Mucosa of descending colon (tissue), 3 donors: ENCODE measurements at regions not wholly inside any gene's neighbourhood (a gene's known extent, or its start where the extent isn't known, plus 50 kb on each side); places are given as distances from the start of the nearest gene placed in this dataset.

Experiments used
- ATAC-seq: fragments of 200-7000 bp; cut with Tn5 transposase; one replicate; pipeline ENCODE4 v1.9.1; 2020; ENCODE audit warnings: mild to moderate bottlenecking, moderate library complexity
- DNase-seq, 3 donors: peaks; one replicate each; pipeline ENCODE4 v3.0.0-alpha.2; 2020
- H3K36me3 ChIP-seq: fragments of 200-600 bp; one replicate; pipeline ENCODE4 v1.8.0; 2021; ENCODE audit warnings: low read depth, mild to moderate bottlenecking
- H3K4me1 ChIP-seq: fragments of 200-600 bp; one replicate; pipeline ENCODE4 v1.8.0; 2021; ENCODE audit warnings: low read depth, mild to moderate bottlenecking
- H3K4me3 ChIP-seq: fragments of 200-600 bp; one replicate; pipeline ENCODE4 v1.8.0; 2021; ENCODE audit warnings: mild to moderate bottlenecking
- H3K9me3 ChIP-seq: fragments of 200-600 bp; one replicate; pipeline ENCODE4 v1.8.0; 2021; ENCODE audit warnings: mild to moderate bottlenecking
- intact Hi-C, 2 donors: fragments of 100-400 bp; cut with DNase I in 1 of 2; cut with micrococcal nuclease in 1 of 2; formaldehyde crosslinking; loops; one replicate each; pipeline versions ENCODE4 v1.11.0 to v1.11.1; 2022; cut with DNase I, micrococcal nuclease
- TF ChIP-seq, protein P1 (sequence below): fragments of 200-600 bp; IDR thresholded peaks from one replicate; pipeline ENCODE4 v1.8.0; 2022; ENCODE audit warnings: antibody characterized with exemption, mild to moderate bottlenecking
- donor health status: DM: no; HTN: no; CAD: no; lungs with moderate emphysema.
- donor health status: DM: no; HTN: no; CAD: no.
- donor health status: DM: no; HTN: yes; CAD: no.

DNA sequence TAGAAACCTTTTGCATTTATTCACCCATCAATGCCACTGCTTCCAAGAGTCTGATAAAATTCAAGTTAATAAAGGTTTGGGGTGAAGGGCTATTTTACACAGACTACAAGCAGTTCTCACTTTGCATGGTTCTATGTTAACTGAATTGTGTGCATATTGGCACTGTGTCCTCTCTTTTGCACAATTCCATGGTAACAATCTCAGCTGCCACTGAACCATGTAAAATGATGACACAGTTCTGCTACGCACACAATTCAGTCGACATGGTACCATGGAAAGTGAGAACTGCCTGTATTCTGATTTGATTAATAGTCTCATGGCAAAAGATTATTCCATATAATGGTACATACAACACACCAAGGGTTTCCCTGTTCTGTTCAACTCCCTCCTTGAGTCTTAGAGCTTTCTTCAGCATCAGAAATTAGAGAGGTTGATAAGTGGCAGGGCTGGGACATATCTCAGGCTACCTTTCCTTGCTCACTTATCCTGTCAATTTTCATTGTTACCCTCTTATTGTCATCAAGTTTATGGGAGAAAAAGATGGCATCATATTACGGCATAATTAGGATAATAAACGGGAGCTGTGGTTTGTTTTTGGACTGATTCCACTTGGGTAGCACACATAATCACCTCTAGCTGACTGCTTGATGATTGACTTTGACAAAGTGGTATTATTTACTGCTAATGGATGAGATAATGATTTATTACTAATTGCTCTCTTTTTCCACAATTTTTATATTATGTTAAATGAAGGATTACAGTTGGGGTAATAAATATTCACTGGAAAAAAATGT lies 139.3 kb upstream of the CREB1 start:
- intact Hi-C loops, result no loop called here
- TF ChIP-seq, protein P1, sequence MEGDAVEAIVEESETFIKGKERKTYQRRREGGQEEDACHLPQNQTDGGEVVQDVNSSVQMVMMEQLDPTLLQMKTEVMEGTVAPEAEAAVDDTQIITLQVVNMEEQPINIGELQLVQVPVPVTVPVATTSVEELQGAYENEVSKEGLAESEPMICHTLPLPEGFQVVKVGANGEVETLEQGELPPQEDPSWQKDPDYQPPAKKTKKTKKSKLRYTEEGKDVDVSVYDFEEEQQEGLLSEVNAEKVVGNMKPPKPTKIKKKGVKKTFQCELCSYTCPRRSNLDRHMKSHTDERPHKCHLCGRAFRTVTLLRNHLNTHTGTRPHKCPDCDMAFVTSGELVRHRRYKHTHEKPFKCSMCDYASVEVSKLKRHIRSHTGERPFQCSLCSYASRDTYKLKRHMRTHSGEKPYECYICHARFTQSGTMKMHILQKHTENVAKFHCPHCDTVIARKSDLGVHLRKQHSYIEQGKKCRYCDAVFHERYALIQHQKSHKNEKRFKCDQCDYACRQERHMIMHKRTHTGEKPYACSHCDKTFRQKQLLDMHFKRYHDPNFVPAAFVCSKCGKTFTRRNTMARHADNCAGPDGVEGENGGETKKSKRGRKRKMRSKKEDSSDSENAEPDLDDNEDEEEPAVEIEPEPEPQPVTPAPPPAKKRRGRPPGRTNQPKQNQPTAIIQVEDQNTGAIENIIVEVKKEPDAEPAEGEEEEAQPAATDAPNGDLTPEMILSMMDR, result no peak
- Histone ChIP-seq H3K9me3 (no peaks in the 10 kb centered on the region), H3K4me3 (no peak overlapping the region), H3K36me3 (no peaks in the 10 kb centered on the region), H3K4me1 (no peaks in the 10 kb centered on the region)
- ATAC-seq (no peak), DNase-seq (no peak)

DNA sequence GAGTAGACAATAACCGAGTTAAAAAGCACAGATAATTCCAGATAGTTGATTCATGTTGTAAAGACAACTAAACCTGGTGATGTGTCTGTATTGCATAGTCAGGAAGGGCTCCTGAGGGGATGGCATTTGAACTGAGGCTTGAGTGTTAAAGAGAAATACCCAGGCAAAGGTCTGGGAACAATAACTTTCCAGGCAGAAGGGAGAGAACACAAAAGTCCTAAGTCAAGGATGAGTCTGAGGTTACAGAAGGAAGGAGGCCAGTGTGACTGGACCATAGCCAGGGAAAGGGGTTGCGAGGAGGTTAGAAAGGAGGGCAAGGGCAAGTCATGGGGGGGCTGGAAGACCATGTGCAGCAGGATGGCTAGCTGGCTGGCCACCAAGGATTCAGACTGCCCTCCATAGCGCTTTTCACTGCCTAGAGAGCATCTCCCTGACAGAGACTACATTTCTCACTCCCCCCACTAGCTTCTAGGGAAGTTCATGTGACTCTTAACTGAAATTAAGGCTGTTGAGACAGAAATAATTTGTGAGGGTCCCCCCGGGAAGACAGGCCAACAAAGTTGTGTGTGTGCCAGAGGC lies 135.5 kb upstream of the CREB1 start:
- no peak for DNase-seq
- ATAC-seq, result no peak
- TF ChIP-seq, protein P1, result no peak
- H3K4me3 ChIP-seq, result no peak overlapping the region
- no peaks in the 10 kb centered on the region for H3K36me3 ChIP-seq
- H3K4me1 ChIP-seq, result no peaks in the 10 kb centered on the region
- no peaks in the 10 kb centered on the region for H3K9me3 ChIP-seq
- intact Hi-C loops, result no loop called here

DNA sequence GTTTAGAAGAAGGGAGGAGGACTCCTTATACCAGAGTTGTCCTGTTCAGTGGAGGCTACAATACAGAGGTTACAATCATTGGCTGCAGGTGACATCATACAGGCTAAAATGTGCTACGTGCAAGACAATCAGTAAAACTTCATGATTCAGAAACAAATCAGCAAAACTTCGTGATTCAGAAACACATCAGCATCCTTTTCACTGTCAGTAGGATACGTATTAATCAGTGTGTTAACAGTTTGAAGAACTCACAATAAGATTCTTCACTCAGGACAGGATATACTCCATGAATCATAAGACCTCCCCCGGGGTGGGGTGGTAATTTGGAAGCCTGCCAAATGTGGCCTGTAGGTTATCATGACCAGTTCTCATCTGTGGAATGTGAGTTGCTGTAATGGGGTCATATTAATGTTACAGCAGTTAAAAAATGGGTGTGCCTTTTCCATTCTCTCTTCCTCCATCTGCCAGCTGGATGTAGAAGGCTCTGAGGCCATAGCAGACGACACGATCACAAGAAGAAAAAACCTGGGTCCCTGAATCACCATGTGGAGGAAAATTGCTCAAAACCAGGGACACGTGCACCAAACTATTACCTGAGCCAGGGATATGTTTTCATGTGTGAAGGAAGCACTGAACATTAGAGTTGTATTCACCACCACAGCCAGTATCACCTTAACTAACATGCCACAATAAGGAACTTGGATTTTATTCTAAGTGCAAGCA lies 134.8 kb upstream of the CREB1 start:
- intact Hi-C loops, result no loop called here
- H3K4me3 ChIP-seq, result no peak overlapping the region
- H3K36me3 ChIP-seq, result no peaks in the 10 kb centered on the region
- DNase-seq, result no peak
- no peaks in the 10 kb centered on the region for H3K4me1 ChIP-seq
- ATAC-seq, result no peak
- H3K9me3 ChIP-seq, result no peaks in the 10 kb centered on the region
- TF ChIP-seq, protein P1, result no peak

DNA sequence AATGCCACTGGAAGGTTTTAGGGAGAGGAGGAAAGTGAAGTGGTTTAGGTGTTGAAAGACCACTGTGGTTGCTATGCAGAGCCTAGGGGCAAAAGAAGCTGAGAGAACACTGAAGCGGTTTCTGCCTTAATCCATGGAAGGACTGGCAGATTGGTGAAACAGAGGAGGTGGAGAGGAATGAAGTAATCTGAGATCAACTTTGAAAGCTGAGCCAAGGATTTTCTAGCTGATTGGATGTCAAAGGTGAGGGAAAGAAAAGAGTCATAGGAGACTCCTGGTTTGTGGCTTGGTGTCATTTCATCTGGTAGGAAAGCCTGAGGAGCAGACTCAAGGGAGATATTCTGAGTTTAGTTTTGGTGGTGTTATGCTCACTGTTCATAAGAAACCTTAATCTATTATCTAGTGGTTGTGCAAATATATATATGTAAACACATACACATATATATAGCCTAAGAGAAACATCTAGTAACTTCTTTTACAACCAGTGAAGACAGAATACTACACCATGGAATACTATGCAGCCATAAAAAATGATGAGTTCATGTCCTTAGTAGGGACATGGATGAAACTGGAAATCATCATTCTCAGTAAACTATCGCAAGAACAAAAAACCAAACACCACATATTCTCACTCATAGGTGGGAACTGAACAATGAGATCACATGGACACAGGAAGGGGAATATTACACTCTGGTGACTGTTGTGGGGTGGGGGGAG lies 134.1 kb upstream of the CREB1 start:
- Histone ChIP-seq H3K4me3 (no peak overlapping the region), H3K36me3 (no peaks in the 10 kb centered on the region), H3K9me3 (no peaks in the 10 kb centered on the region), H3K4me1 (no peaks in the 10 kb centered on the region)
- no peak for DNase-seq
- intact Hi-C loops, result no loop called here
- ATAC-seq, result no peak
- TF ChIP-seq, protein P1, result no peak

DNA sequence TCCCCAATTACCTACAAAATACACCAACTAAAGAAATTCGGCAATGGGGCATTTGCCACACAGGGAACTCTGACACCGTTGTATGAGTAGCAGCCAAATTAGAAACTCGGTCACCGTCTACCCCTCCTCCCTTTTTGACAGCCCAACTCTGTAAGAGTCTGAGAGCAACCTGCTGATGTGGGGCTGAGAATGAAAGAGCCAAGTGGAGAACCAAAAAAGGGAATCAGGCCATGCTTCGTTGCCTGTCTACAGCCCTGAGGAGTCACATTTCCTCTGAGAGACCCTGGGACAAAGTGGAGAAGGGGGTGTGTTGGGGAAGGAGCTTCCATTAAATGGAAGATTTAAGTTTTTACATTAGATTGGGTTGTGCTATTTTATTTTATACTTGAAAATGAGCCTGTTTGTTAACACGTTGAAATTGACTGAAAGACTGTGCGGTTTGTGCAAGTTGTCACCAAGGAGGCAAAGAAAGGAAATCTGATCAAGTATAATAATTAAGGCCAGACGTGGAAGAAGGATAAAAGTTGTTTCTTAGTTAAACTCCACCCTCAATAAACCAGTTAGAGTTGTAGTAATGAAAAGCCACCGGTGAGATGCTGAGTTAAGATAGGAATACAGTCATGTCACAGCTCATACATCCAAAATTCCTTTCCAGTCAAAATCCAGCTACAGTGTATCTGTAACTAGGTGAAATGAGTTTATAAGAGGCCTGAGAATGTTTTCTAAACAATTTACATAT lies 131.7 kb upstream of the CREB1 start:
- no peak for DNase-seq
- H3K36me3 ChIP-seq, result no peaks in the 10 kb centered on the region
- no peak overlapping the region for H3K4me3 ChIP-seq
- no peak for ATAC-seq
- no peaks in the 10 kb centered on the region for H3K9me3 ChIP-seq
- TF ChIP-seq, protein P1, result no peak
- intact Hi-C loops, result no loop called here
- no peaks in the 10 kb centered on the region for H3K4me1 ChIP-seq
